Stimulated activated CD4-positive, alpha-beta T cell treated with anti-CD3 and anti-CD28 coated beads, Interleukin-4, amount 100 ng/mL, for 1 hour (primary cell): ENCODE measurements at regions not wholly inside any gene's neighbourhood (a gene's known extent, or its start where the extent isn't known, plus 50 kb on each side); places are given as distances from the start of the nearest gene placed in this dataset.

Source experiments
- DNase-seq: peaks from one replicate; pipeline ENCODE4 v3.0.0-alpha.2; 2020

DNA sequence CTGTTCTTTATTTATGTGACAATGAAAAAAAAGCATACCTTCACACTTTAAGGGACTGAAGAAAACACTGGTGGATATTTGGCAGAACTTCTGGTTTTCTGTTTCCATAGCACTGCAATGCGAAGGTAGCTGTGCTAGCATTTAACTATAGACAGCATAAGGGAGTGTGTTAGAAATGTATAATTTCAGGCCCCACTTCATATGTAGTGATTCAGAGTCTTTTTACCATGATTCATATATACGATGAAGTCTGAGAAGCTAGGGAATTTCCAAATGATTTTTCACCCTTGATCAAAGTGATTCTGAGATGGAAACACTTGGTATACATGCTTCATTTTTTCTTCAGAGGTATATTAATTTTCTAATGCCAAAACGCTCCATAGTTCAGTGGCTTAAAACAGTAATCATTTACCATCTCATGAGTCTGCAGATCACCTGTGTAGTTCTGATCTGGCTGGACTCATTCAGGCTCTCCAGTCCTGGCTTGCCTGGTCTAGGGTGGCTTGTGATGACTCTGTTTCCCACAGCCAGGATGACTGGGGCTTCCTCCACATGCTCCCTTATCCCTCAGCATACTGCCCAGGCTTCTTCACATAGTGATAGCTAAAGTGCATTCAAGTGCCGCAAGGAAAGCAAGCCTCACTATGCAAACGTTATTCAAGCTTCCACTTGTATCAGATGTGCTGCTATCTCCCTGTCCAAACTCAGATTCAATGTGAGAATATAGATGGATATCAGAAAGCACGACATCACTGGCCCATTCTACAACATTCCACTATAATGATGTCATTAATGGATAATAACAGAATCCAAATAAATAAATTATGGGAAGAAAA lies 790.1 kb downstream of the TECRL start:
- no peak for DNase-seq

DNA sequence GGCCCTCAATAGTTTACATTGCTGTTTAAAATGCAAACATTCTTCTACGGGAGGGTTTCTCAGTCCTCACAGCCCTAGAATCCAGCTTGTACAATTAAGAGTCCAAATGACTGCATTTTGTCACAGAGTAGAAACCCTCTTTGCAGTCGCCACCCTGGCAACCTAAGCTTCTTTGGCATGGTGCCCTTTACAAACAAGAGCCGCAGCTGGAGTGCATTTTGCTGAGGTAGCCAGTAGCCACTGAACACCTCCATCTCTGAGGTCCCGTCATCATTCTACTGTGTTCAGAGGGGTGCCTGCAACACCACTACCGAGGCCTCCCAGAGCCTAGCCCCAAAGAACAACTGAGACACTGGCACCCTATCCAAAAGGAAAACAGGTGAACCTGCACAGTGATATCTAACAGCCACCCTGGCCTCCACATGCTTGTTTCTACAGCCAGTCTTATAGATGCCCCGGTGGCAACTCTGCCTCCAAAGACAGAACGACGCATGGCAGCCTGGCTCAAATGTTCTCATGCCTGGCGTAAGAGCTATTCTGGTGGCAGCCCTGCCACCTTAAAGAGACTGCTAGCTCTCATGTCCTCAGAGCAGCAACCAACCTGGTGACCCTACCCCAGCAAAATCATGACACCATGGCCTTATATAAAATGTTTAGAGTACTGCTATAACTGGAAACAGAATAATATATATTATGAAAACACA lies 801.9 kb downstream of the TECRL start:
- no peak for DNase-seq

DNA sequence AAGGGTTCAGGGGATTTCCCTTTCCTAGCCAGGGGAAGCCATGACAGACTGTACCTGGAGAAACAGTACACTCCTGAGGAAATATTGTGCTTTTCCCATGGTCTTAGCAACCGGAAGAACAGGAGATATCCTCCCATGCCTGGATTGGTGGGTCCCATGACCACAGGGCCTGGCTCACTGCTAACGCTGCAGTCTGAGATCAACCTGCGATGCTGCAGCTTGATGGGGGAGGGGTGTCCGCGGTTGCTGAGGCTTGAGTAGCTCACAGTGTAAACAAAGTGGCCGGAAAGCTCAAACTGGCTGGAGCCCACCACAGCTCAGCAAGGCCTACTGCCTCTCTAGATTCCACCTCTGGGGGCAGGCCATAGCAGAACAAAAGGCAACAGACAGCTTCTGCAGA lies 819.5 kb downstream of the TECRL start:
- DNase-seq = no peak

DNA sequence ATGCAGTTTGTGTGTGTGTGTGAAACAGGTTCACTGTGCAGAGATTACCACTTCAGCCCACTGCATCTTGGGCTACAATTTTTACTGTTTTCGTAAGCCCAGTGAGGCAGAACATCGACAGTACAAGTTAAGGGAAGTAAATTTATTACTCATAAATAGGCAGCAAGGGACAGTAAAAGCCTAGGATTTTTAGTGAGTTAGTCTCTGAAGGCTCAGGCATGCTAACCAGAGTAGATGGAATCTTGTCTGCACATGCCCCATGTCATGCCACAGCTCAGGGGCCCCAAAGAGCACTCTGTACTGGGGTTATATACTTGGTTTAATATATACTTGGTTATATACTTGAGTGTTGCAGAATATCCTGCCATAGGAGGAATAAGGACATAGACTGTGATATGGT lies 825.7 kb downstream of the TECRL start:
- no peak for DNase-seq

DNA sequence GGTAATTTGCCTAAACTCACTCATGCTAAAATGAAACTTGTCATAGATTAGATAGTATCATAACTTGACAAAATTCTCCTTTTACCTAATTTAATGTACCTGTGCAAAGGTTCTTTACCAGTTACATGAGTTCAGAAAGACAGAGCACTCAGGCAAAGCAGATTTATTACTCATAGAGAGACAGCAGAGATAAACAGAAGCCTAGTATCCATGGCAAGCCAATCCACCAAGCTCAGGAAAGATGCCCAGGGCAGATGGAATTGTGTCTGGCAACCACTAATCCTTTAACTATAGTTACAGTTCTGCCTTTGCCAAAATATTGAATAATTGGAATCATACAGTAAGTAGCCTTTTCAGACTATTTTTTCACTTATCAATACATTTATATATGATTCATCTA lies 826.2 kb downstream of the TECRL start:
- DNase-seq = no peak

DNA sequence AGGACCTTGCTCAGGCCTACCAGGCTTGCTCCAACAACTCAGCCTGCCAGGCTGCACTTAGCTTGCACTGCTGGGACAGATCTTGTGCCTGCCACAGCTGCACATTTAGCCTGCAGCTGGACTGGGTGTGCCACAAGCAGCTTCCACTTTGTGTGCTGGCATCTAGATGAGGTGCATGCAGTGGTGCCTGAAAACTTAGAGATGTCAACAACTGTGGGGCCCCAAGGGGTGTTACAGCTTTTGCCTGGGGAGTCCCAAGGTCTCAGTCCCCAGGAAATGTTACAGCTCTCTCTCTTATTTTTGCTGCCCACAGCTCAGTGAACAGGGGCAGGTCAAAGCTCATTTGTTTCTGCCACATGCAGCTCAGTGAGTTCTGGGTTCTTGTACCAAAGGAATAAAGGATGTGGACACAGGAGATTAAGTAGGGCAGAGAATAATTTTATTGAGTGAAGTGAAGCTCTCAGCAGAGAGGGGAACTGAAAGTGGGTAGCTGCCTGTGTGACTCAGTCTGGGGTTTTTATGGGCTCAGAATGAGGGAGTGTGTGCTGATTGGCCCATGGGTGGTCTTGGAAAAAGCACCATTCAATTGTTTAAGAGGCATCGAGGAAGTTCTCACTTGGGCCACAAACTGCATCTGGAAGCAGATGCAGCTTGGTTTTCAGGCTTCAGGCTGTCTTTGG lies 828.3 kb downstream of the TECRL start:
- no peak for DNase-seq

DNA sequence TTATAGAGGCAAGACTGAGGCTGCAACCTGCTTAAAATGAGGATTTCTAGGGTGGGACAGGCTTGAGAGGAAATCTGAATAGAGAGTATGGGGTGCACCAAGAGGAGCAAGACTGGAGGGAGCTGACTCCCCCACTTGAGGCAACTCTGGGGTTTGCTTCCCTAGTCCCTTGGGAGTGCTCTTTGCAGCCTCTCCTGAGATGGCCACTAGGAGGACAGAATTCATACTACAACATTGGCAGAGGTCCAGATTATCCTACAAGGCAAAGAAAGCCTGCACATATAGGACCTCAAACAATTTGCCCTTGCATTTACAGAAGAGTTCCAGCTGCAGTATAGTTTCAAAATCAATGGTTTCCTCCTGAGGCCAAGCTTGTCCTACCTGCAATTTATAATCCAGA lies 830.9 kb downstream of the TECRL start:
- no peak for DNase-seq

DNA sequence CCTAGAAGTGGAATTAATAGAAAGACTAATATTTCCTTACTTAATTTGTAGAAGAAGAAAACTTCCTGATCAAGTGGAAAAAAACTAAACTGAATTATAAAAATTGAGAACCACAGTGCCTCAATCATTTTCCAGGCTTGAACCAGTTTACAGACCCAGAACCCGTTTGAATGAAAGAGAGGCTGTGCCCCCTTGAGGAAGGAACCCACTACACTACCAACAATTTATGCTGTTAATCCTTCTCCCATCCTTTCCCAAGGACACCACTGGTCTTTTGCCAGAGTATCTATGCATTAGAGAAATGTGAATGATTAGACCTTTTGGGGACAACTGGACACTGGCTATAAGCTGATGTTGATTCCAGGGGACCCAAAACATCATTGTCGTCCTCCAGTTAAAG lies 842.6 kb downstream of the TECRL start:
- no peak for DNase-seq

DNA sequence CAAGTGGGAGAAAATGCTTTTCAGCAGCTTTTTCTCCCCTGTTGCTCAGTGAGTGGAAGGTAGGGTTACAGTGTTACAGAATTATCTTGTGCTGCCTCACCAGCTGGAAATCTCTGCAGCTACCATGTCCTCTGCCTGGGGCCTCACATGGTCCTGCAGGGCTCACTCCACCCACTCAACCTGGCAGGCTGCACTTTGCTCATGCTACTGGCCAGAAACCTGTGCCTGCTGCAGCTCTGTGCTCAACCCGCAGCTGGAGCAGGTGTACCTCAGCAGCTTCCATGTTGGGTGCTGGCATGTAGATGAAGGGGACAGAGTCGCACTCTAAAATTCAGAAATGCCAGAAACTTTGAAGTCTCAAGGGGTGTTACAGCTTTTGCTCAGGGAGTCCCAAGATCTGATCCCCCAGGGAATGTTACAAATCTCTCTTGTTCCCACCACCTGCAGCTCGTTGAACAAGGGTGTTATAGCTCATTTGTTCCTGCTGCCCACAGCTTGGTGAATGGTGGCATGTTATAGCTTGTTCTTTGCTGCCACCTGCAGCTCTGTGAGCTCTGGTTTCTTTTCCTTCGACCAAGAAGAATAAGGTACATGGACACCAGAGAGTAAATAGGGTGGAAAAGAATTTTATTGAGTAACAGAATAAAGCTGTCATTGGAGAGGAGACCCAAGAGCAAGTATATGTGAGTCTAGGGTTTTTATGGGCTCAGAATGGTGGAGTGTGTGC lies 845.8 kb downstream of the TECRL start:
- no peak for DNase-seq

DNA sequence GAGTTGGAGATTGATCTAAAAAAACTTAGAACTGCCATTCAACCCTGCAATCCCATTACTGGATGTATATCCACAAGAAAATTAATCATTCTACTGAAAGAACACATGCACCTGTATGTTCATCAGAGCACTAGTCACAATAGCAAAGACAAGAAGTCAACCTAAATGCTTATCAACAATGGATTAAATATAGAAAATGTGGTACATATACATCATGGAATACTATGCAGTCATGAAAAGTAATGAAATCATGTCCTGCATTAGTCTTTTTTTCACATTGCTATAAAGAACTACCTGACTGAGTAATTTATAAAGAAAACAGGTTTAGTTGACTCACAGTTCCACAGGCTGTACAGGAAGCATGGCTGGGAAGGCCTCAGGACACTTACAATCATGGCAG lies 850.5 kb downstream of the TECRL start:
- no peak for DNase-seq

DNA sequence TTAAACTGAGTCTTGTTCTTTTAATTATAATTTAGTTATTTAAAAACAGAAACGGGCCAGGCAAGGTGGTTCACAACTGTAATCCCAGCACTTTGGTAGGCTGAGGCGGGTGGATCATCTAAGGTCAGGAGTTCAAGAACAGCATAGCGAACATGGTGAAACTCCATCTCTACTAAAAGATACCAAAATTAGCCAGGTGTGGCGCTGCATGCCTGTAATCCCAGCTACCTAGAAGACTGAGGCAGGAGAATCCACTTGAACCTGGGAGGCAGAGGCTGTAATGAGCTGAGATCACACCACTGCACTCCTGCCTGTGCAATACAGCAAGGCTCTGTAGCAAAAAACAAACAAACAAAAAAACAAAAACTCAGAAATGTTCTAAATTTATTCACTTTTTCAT lies 852.9 kb downstream of the TECRL start:
- no peak for DNase-seq

DNA sequence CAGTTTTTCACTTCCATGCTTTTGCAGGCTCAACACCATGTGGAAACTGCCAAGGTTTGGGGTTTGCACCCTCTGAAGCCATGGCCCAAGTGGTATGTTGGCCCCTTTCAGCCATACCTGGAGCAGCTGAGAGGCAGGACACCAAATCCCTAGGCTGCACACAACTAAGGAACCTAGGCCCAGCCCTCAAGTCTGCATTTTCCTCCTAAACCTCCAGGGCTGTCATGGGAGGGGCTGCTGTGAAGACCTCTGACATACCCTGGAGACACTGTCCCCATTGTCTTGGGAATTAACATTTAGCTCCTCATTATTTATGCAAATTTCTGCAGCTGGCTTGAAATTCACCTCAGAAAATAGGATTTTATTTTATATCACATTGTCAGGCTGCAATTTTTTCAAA lies 856.1 kb downstream of the TECRL start:
- DNase-seq = no peak

DNA sequence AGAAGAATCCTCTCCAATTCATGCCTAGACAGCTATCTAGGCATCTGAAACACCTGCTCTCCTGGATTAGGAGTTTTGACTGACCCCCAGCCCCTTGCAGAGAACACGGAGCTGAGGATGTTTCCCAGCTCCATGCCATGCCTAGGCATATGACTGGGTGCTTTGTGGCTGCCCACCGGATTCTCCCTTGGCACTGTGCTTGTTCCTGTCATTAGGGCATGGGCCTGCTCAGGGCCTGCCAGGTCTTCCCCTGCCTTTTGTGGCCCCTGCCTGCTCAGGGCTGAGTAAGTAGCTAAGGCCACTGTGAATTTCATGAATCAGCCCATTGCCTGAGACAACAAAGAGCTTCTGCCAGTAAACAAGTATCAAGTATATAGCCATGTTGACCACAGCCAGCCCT lies 867.4 kb downstream of the TECRL start:
- no peak for DNase-seq

DNA sequence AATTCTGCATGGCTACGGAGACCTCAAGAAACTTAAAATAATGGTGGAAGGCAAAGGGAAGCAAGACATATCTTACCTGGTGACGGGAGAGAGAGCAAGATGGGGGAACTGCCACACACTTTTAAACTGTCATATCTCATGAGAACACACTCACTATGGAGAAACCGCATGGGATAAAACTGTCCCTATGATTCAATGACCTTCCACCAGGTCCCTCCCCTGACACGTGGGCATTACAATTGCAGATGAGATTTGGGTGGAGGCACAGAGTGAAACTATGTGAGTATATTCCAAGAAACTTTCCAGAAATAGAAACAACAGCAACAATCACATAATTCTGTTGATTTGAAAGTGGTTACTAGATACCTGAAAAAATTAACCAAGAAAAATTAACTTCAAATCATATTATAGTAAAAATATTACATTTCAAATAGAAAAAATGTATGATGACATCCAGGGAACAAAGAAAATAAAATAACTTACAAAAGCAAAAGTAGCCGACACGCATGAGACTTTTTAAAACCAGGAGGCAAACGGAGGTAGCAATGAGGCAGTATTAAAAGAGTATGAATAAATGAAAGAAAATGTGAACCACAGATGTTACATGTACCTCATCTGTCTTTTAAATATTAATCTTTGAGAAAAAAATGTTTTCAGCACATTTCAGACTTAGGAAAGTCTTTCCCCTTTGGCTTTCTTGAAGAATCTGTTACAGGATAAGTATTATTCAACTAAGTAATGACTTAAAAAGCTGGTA lies 879.5 kb downstream of the TECRL start:
- no peak for DNase-seq

DNA sequence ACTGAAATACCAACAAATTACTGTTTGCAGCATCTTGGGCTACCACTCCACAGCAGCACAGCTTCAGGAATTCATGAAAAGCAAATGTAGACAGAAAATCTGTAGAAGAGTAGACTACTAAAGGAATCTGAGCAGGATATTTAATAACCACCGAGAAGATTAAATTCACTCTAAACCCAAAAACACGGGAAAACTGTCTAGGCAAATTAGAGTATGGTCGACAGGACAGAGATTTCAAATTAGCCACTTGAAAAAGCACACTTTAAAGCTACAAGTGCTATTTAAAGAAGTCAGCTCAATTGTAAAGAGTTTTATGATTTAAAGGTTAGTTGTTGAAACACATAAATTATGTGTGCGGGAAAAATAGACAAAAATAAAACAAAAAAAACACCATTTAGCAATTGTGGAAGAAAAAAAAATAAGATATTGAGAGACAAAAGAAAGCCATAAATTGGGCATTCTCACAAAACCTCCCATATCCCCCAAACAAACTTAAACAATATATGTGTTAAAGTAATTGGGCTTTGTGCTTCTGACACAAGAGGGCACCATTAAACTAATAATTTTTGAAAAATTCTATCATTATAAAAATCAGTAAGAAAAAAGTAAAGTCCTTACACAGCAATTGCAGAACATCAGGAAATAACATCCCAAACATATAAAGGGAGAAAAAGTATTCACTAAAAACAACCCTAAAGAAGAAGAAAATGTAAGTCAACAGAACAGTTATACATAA lies 880.8 kb downstream of the TECRL start:
- no peak for DNase-seq

DNA sequence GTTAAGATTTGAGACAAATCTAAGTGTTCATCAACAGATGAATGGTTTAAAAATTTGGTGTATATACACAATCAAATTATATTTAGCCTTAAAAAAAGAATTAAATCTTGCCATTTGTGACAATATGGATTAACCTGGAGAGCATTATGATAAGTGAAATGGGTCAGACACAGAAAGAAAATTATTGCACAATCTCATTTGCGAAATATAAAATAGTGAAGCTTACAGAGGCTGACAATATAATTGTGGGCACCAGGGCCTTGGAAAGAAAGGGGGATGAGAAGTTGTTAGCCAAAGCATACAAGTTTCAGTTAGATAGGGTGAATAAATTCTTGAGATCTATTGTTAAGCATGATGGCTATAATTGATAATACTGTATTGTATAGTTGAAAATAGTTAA lies 883.0 kb downstream of the TECRL start:
- DNase-seq = no peak

DNA sequence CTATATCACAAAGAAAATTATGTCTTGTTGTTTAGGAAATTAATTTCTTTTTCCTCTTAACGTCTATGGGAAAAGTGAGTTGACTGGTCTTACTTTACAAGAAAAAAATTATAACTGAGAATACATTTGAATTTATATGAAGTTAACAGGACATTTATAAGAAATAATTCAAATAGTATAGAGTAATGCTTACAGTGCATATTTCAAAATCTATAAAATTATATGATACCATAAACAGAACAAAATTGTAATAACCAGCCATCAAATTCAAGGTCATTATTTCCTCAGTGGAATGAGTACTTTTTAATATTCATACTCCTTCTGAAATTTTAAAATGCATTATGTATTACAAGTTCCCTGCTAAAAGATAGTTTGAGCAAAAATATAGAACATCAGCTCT lies 884.5 kb downstream of the TECRL start:
- DNase-seq = no peak

DNA sequence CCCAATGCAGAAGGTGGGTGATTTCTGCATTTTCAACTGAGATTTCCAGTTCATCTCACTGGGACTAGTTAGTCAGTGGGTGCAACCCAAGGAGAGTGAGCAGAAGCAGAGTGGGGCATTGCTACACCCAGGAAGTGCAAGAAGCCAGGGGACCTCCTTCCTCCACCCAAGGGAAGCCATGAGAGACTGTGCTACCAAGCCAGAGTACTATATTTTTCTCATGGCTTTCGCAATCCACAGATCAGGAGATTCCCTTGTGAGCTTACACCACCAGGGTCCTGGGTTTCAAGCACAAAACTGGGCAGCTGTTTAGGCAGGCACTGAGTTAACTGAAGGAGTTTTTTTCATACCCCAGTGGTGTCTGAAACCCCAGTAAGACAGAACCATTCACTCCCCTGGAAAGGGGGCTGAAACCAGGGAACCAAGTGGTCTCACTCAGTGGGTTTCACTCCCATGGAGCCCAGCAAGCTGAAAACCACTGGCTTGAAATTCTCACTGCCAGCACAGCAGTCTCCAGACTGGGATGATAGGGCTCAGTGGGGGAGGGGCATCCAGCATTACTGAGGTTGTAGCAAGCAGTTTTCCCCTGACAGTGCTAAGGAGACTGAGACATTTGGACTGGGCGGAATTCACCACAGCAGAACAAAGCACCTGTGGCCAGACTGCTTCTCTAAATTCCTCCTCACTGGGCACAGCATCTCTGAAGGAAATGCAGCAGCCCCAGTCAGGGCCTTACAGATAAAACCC lies 903.4 kb downstream of the TECRL start:
- DNase-seq = no peak

DNA sequence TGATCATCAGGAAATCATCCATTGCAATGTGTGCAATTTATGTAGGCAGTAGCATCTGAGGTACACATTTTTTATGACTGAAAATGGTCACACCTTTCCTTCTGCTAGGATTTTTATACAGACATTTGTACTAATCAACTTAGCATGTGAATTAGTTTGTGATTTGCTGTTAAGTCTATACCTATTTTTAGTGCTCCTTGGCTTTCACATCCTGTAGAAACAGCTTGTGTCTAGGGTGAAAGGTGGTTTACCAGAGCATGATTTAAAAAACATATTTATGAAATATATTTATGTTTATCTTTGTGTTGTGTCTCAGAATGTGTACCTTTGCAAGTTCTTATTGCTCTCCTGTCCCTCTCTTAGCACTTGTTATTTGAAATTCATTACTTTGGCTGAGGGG lies 916.0 kb downstream of the TECRL start:
- no peak for DNase-seq

DNA sequence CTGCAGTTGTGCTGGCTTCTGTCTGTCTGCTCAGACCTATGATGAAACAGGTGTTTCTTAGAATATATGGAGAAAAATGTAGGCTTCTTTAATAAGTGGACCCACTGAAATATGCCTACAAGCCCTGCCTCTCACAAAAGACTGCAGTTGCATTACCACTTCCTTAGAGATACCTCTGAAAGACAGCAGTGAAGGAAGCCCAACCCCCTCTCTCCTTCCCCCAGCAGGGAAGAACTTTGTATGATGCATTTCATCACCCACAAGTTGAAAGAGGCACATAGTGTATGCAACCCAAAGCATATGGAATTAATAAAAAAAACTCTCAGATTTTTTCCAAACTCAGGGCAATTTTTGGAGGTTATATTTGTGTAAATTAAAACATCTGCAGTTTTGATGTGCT lies 916.7 kb downstream of the TECRL start:
- DNase-seq = no peak

DNA sequence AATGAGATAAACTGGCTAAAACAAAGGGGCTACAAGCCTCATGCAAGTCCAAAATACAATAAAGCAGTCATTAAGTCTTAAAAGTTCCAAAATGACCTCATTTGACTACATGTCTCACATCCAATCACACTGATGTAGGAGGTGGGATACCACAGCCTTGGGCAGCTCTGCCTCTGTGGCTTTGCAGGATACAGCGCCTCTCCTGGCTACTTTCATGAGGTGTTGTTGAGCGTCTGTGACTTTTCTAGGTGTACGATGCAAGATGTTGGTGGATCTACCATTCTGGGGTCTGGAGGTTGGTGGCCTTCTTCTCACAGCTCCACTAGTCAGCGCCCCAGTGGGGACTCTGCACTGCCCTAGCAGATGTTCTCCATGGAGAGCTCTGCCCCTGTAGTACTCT lies 944.9 kb downstream of the TECRL start:
- no peak for DNase-seq
